ENCODE measurements at regions not wholly inside any gene's neighbourhood (a gene's known extent, or its start where the extent isn't known, plus 50 kb on each side); places are given as distances from the start of the nearest gene placed in this dataset.

- Mint-ChIP-seq H3K9me3 (peaks cover 6% of the 10 kb centered on the region), H3K4me3 (peak overlapping the region; percentile 74), H3K27me3 (ENCODE audit: low read depth) (peaks cover 2% of the 10 kb centered on the region), H3K36me3 (ENCODE audit: low read depth) (no peaks in the 10 kb centered on the region), H3K27ac (ENCODE audit: unreplicated experiment) (peak overlapping the region; percentile 1), H3K4me1 (peaks cover 65% of the 10 kb centered on the region)
- TF ChIP-seq, protein P1, sequence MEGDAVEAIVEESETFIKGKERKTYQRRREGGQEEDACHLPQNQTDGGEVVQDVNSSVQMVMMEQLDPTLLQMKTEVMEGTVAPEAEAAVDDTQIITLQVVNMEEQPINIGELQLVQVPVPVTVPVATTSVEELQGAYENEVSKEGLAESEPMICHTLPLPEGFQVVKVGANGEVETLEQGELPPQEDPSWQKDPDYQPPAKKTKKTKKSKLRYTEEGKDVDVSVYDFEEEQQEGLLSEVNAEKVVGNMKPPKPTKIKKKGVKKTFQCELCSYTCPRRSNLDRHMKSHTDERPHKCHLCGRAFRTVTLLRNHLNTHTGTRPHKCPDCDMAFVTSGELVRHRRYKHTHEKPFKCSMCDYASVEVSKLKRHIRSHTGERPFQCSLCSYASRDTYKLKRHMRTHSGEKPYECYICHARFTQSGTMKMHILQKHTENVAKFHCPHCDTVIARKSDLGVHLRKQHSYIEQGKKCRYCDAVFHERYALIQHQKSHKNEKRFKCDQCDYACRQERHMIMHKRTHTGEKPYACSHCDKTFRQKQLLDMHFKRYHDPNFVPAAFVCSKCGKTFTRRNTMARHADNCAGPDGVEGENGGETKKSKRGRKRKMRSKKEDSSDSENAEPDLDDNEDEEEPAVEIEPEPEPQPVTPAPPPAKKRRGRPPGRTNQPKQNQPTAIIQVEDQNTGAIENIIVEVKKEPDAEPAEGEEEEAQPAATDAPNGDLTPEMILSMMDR (conservative IDR thresholded peaks at IDR 0.05), result no peak
- DNase-seq (ENCODE audit: low read depth, low spot score), result no peak
Observed at GRCh38 chr16:54512467-54512995, 225.9 kb upstream of the IRX3 start.

DNA sequence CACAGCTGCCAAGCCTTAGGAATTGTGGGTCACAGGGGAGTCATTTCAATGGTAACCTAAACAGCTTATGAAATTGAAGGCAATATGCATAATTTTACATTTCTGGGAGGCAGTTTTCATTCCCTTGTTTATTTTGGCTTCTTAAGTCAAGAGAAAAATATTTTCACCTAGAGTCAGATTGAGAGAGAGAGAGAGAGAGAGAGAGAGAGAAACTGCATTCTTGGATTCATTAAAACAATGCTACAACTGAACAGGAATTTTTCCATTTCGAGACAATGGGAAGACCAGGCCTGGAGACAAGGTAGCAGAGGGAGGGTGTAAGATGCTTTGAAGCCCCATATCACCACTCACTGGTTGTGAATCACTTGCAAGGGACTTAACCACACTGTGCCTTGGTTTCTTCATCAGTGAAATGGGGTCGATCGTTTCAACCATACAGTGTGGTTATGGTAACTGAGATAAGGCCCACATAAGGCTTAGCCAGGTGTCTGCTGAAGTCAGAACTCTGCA lies 224.7 kb upstream of the IRX3 start:
- H3K9me3 Mint-ChIP-seq, result peaks cover under 1% of the 10 kb centered on the region
- H3K4me3 Mint-ChIP-seq, result no peak overlapping the region
- DNase-seq (ENCODE audit: low read depth, low spot score), result no peak
- H3K27me3 Mint-ChIP-seq (ENCODE audit: low read depth), result peaks cover 2% of the 10 kb centered on the region
- peaks cover 74% of the 10 kb centered on the region for H3K4me1 Mint-ChIP-seq
- no peaks in the 10 kb centered on the region for H3K36me3 Mint-ChIP-seq (ENCODE audit: low read depth)
- TF ChIP-seq, protein P1 (conservative IDR thresholded peaks at IDR 0.05), result no peak
- peak overlapping the region; percentile 67 for H3K27ac Mint-ChIP-seq (ENCODE audit: unreplicated experiment)

GRCh38 chr16:54510685-54511221 lies 224.2 kb upstream of the IRX3 start:
- peaks cover 79% of the 10 kb centered on the region for H3K4me1 Mint-ChIP-seq
- TF ChIP-seq, protein P1 (conservative IDR thresholded peaks at IDR 0.05), result no peak
- no peak for DNase-seq (ENCODE audit: low read depth, low spot score)
- H3K9me3 Mint-ChIP-seq, result no peaks in the 10 kb centered on the region
- H3K4me3 Mint-ChIP-seq, result no peak overlapping the region
- no peaks in the 10 kb centered on the region for H3K36me3 Mint-ChIP-seq (ENCODE audit: low read depth)
- H3K27me3 Mint-ChIP-seq (ENCODE audit: low read depth), result peaks cover 2% of the 10 kb centered on the region
- peak overlapping the region; percentile 67 for H3K27ac Mint-ChIP-seq (ENCODE audit: unreplicated experiment)

DNA sequence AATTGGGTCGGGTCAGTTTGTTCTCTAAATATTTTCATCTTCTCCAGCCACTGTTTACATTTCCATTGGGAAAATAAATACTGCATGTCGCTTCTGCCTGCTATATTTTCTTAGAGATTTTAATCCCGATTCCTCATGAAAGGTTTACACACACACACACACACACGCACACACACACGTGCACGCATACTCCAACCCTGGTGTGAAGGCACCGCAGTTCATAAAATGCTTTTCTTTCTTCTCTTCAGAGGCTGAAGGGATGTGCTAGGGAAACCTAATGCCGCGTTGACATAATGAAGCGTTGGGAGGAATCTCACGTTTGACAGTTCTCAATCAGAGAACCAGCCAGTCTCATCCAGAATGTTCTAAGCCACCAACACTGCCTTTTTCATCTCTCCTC lies 222.9 kb upstream of the IRX3 start:
- TF ChIP-seq, protein P1 (conservative IDR thresholded peaks at IDR 0.05), result no peak
- H3K36me3 Mint-ChIP-seq (ENCODE audit: low read depth), result no peaks in the 10 kb centered on the region
- H3K4me3 Mint-ChIP-seq, result no peak overlapping the region
- peaks cover 4% of the 10 kb centered on the region for H3K27me3 Mint-ChIP-seq (ENCODE audit: low read depth)
- no peak overlapping the region for H3K27ac Mint-ChIP-seq (ENCODE audit: unreplicated experiment)
- no peaks in the 10 kb centered on the region for H3K9me3 Mint-ChIP-seq
- peaks cover 92% of the 10 kb centered on the region for H3K4me1 Mint-ChIP-seq
- no peak for DNase-seq (ENCODE audit: low read depth, low spot score)

DNA sequence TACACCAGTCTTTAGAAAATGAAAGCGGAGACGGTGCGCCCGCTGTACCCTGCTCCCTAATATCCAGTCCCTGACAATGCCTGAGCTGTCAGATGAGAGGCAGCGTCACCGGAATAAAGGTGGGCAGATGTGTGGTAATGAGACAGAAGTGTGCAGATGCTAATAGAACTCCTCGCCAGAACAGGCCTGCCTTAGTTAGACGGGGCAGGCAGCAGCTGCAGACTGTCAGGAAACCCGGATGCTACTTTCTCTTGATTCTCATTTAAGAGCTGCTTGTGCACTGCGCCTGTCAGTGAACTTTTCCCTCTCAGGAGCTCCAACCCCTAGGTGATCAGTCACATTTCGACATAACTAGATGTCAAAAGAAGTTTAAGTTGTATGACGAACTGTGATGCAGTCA lies 221.8 kb upstream of the IRX3 start:
- H3K36me3 Mint-ChIP-seq (ENCODE audit: low read depth), result no peaks in the 10 kb centered on the region

More for the DNA sequence above, 221.8 kb upstream of the IRX3 start:
- peaks cover 4% of the 10 kb centered on the region for H3K27me3 Mint-ChIP-seq (ENCODE audit: low read depth)
- peaks cover 90% of the 10 kb centered on the region for H3K4me1 Mint-ChIP-seq
- no peak for DNase-seq (ENCODE audit: low read depth, low spot score)
- peak overlapping the region; percentile 28 for H3K4me3 Mint-ChIP-seq
- TF ChIP-seq, protein P1 (conservative IDR thresholded peaks at IDR 0.05), result no peak
- H3K27ac Mint-ChIP-seq (ENCODE audit: unreplicated experiment), result no peak overlapping the region
- no peaks in the 10 kb centered on the region for H3K9me3 Mint-ChIP-seq

Measured in neural crest cell (in vitro differentiated cells).